ENCODE measurements at regions not wholly inside any gene's neighbourhood (a gene's known extent, or its start where the extent isn't known, plus 50 kb on each side); places are given as distances from the start of the nearest gene placed in this dataset.
"Not testable (repeated sequence)": the region's sequence is repeated elsewhere in the genome, so short reads cannot be mapped to it uniquely, and the experiment has no call there.

DNA sequence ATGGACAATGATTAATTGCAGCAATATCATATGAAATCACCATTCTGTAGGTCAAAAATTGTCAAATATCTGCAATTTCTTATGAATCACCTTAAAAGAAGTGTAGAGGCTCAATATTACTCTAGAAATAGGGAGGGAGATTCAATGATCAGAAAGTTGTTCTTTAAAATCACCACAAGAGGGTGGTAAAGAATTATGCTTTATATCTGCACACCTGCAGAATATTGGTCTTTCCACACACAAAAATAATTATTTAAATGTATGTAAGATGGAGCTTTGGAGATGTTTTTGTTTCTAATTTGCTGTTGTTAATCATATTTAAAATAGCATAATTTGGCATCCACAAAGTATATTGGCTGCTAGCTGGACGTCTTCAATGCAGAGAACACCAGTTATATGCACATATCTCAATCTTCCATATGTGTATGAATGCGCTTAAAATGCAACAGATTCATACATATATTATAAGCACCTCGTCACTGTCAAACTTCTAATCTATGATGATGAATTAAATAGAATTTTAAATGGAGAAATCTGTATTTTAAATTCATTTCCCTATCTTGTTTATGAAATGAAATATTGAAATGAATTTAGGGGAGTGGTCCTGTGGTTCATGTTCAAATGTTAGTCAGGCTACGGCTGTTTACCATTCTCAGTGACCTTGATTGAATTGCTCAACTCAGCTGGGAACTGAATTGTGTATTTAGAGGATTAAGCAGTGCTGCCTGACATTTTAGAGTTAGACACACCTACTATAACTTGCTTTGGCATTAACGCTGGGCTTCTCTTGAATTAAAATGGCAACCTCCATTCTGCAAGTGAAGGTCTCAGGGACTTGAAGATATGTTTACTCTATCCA lies 405.1 kb upstream of the FRG2C start:
- not testable (repeated sequence) for TF ChIP-seq ZZZ3 (IDR thresholded peaks at IDR 0.05; ENCODE audit: control insufficient read depth, insufficient read length, low read depth); RBBP5 (conservative IDR thresholded peaks at IDR 0.05); BCL11A (IDR thresholded peaks at IDR 0.05; ENCODE audit: low read depth, low read length); RCOR1 (conservative IDR thresholded peaks at IDR 0.05; ENCODE audit: low read depth, low read length)

Measured in GM12878 (cell line).